ENCODE measurements at regions not wholly inside any gene's neighbourhood (a gene's known extent, or its start where the extent isn't known, plus 50 kb on each side); places are given as distances from the start of the nearest gene placed in this dataset.
"Not testable (repeated sequence)": the region's sequence is repeated elsewhere in the genome, so short reads cannot be mapped to it uniquely, and the experiment has no call there.

DNA sequence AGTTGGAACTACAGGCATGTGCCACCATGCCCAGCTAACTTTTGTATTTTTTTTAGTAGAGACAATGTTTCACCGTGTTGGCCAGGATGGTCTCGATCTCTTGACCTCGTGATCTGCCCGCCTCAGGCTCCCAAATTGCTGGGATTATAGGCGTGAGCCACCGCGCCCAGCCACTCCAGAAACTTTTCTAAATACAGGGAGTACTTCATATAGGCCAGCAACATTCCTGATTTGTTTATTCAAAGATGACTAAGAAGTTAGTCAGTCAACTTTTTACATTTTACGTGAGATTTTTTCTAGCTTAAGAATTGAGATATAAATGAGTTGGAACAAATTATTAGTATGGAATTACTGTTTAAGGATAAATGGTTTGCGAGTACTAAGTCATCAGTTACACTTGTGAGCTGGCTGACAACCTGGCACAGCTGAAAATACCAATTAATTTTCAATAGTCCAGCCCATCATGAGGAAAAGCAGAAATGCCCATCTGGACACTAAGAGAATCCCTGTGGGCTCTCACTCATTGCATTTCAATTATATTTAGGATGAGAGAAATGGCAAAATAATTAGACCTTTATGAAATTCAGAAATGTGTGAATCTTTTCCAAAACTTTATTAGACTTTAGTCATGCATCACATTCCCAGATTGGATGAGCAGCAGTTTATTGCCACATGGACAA is 430.8 kb upstream of the SPATA31A3 start:
- not testable (repeated sequence) for TF ChIP-seq POLR2A (IDR thresholded peaks at IDR 0.05)
- TF ChIP-seq, protein P1, sequence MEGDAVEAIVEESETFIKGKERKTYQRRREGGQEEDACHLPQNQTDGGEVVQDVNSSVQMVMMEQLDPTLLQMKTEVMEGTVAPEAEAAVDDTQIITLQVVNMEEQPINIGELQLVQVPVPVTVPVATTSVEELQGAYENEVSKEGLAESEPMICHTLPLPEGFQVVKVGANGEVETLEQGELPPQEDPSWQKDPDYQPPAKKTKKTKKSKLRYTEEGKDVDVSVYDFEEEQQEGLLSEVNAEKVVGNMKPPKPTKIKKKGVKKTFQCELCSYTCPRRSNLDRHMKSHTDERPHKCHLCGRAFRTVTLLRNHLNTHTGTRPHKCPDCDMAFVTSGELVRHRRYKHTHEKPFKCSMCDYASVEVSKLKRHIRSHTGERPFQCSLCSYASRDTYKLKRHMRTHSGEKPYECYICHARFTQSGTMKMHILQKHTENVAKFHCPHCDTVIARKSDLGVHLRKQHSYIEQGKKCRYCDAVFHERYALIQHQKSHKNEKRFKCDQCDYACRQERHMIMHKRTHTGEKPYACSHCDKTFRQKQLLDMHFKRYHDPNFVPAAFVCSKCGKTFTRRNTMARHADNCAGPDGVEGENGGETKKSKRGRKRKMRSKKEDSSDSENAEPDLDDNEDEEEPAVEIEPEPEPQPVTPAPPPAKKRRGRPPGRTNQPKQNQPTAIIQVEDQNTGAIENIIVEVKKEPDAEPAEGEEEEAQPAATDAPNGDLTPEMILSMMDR (IDR thresholded peaks at IDR 0.05) = not testable (repeated sequence)

Measured in heart left ventricle (tissue), 13 donors.